ENCODE measurements at regions not wholly inside any gene's neighbourhood (a gene's known extent, or its start where the extent isn't known, plus 50 kb on each side); places are given as distances from the start of the nearest gene placed in this dataset.

GRCh38 chr2:128982670-128983069 is 664.0 kb upstream of the HS6ST1 start:
- Histone ChIP-seq H3K27me3 (ENCODE audit: control insufficient read depth, low read length) (peaks cover 7% of the 10 kb centered on the region; the same call in 1 of the 2 replicates), H3K79me2 (ENCODE audit: control insufficient read depth, low read length) (no peaks in the 10 kb centered on the region), H4K20me1 (ENCODE audit: control insufficient read depth, insufficient read depth, low read depth, low read length) (no peaks in the 10 kb centered on the region), H3K4me3 (ENCODE audit: low read length) (no peak overlapping the region), H3F3A (ENCODE audit: control insufficient read depth, insufficient read depth) (no peaks in the 10 kb centered on the region), H3K4me2 (ENCODE audit: low read length) (no peak overlapping the region), H3K4me1 (ENCODE audit: control insufficient read depth, low read length) (no peaks in the 10 kb centered on the region), H3K36me3 (ENCODE audit: control insufficient read depth, low read length) (no peaks in the 10 kb centered on the region), H3K9me2 (replicated peaks; ENCODE audit: control insufficient read depth, low read length) (no peaks in the 10 kb centered on the region; the same call in 1 of the 2 replicates), H3K27ac (ENCODE audit: low read depth, low read length) (no peak overlapping the region), H3K9me3 (ENCODE audit: control insufficient read depth, insufficient read depth, low read length) (no peaks in the 10 kb centered on the region)
- no peak for TF ChIP-seq CTCF (IDR thresholded peaks at IDR 0.05; ENCODE audit: low read depth, low read length, poor library complexity, severe bottlenecking)
- TF ChIP-seq EZH2phosphoT487 (IDR thresholded peaks at IDR 0.05; ENCODE audit: borderline replicate concordance, low read length) = no peak

- Histone ChIP-seq H3F3A (ENCODE audit: control insufficient read depth, insufficient read depth) (no peaks in the 10 kb centered on the region), H3K27me3 (ENCODE audit: control insufficient read depth, low read length) (peaks cover 7% of the 10 kb centered on the region; the same call in 1 of the 2 replicates), H3K9me3 (ENCODE audit: control insufficient read depth, insufficient read depth, low read length) (no peaks in the 10 kb centered on the region), H3K79me2 (ENCODE audit: control insufficient read depth, low read length) (no peaks in the 10 kb centered on the region), H3K4me1 (ENCODE audit: control insufficient read depth, low read length) (no peaks in the 10 kb centered on the region), H3K4me2 (ENCODE audit: low read length) (no peak overlapping the region), H4K20me1 (ENCODE audit: control insufficient read depth, insufficient read depth, low read depth, low read length) (no peaks in the 10 kb centered on the region), H3K27ac (ENCODE audit: low read depth, low read length) (no peak overlapping the region), H3K4me3 (ENCODE audit: low read length) (no peak overlapping the region), H3K36me3 (ENCODE audit: control insufficient read depth, low read length) (no peaks in the 10 kb centered on the region), H3K9me2 (replicated peaks; ENCODE audit: control insufficient read depth, low read length) (no peaks in the 10 kb centered on the region; the same call in 1 of the 2 replicates)
- TF ChIP-seq CTCF (IDR thresholded peaks at IDR 0.05; ENCODE audit: low read depth, low read length, poor library complexity, severe bottlenecking) (no peak), EZH2phosphoT487 (IDR thresholded peaks at IDR 0.05; ENCODE audit: borderline replicate concordance, low read length) (no peak)
Observed at GRCh38 chr2:128983094-128983493, 664.4 kb upstream of the HS6ST1 start.

- Histone ChIP-seq H3K79me2 (ENCODE audit: control insufficient read depth, low read length) (no peaks in the 10 kb centered on the region), H4K20me1 (ENCODE audit: control insufficient read depth, insufficient read depth, low read depth, low read length) (no peaks in the 10 kb centered on the region), H3K4me2 (ENCODE audit: low read length) (no peak overlapping the region), H3K36me3 (ENCODE audit: control insufficient read depth, low read length) (no peaks in the 10 kb centered on the region), H3K9me3 (ENCODE audit: control insufficient read depth, insufficient read depth, low read length) (no peaks in the 10 kb centered on the region), H3F3A (ENCODE audit: control insufficient read depth, insufficient read depth) (no peaks in the 10 kb centered on the region), H3K9me2 (replicated peaks; ENCODE audit: control insufficient read depth, low read length) (no peaks in the 10 kb centered on the region; the same call in 1 of the 2 replicates), H3K27me3 (ENCODE audit: control insufficient read depth, low read length) (peaks cover 7% of the 10 kb centered on the region; the same call in 1 of the 2 replicates), H3K27ac (ENCODE audit: low read depth, low read length) (no peak overlapping the region), H3K4me1 (ENCODE audit: control insufficient read depth, low read length) (no peaks in the 10 kb centered on the region), H3K4me3 (ENCODE audit: low read length) (no peak overlapping the region)
- TF ChIP-seq CTCF (IDR thresholded peaks at IDR 0.05; ENCODE audit: low read depth, low read length, poor library complexity, severe bottlenecking) = no peak
- no peak for TF ChIP-seq EZH2phosphoT487 (IDR thresholded peaks at IDR 0.05; ENCODE audit: borderline replicate concordance, low read length)
Observed at GRCh38 chr2:128984081-128984480, 665.4 kb upstream of the HS6ST1 start.

Data from DOHH2 (cell line).